ENCODE measurements at regions not wholly inside any gene's neighbourhood (a gene's known extent, or its start where the extent isn't known, plus 50 kb on each side); places are given as distances from the start of the nearest gene placed in this dataset.
A peak's percentile ranks its signal among the peaks of the same experiment; 100 is the strongest.

DNA sequence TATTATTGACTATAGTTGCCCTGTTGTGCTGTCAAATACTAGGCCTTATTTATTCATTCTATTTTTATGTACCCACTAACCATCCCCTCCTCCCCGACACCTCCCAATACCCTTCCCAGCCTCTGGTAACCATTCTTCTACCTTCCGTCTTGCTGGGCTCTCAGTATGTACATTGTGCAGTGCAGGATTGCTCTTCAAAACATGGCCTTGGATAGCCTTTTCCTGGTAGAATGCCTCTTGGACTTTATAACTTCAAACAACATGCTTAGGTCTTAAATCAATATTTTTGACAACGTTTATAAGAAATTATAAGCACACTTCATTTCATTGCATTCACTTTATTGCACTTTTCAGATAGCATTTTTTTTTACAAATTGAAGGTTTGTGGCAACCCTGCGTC lies 172.6 kb upstream of the ACTBL2 start:
- no peaks in the 10 kb centered on the region for H3K27me3 ChIP-seq
- DNase-seq (no peak), ATAC-seq (no peak)
- intact Hi-C loops (cut with DNase I; ENCODE audit: low total_unique reads): loop anchor here (10.0 kb wide), 1 partner anchor 570 kb away; no protein-coding TSS in a partner anchor
- no peaks in the 10 kb centered on the region for H3K36me3 ChIP-seq
- H3K4me3 ChIP-seq: no peak overlapping the region
- H3K27ac ChIP-seq: no peak overlapping the region
- TF ChIP-seq CTCF (IDR thresholded peaks at IDR 0.05 in 4 of 5, conservative IDR thresholded peaks at IDR 0.05 in 1 of 5): no peak
- TF ChIP-seq POLR2A (IDR thresholded peaks at IDR 0.05): no peak
- no peaks in the 10 kb centered on the region for H3K9me3 ChIP-seq
- peaks cover 7 to 24% of the 10 kb centered on the region in 2 donors for H3K4me1 ChIP-seq
- in situ Hi-C loops (cut with MboI; ENCODE audit: low sequenced_read_pairs in 4 of 4): no loop called here

- H3K27me3 ChIP-seq: no peaks in the 10 kb centered on the region
- no peaks in the 10 kb centered on the region for H3K9me3 ChIP-seq
- peak in 1 of 2 donors; percentile 7 for TF ChIP-seq POLR2A (IDR thresholded peaks at IDR 0.05)
- no peak for TF ChIP-seq CTCF (IDR thresholded peaks at IDR 0.05 in 4 of 5, conservative IDR thresholded peaks at IDR 0.05 in 1 of 5)
- in situ Hi-C loops (cut with MboI; ENCODE audit: low sequenced_read_pairs in 4 of 4): no loop called here
- peaks cover 7 to 24% of the 10 kb centered on the region in 2 donors for H3K4me1 ChIP-seq
- intact Hi-C loops (cut with DNase I; ENCODE audit: low total_unique reads): loop anchor here (2.0 to 10.0 kb wide), 4 partner anchors 39 to 807 kb away; partner anchors contain the start of gene PLK2
- peak overlapping the region; percentile 68 to 86 (median 82) for H3K27ac ChIP-seq
- no peaks in the 10 kb centered on the region for H3K36me3 ChIP-seq
- ATAC-seq (peak; percentile 96 to 98), DNase-seq (peak; percentile 41 to 45)
- no peak overlapping the region for H3K4me3 ChIP-seq
These were observed 171.2 kb upstream of the ACTBL2 start for GRCh38 chr5:57653636-57654290.

DNA sequence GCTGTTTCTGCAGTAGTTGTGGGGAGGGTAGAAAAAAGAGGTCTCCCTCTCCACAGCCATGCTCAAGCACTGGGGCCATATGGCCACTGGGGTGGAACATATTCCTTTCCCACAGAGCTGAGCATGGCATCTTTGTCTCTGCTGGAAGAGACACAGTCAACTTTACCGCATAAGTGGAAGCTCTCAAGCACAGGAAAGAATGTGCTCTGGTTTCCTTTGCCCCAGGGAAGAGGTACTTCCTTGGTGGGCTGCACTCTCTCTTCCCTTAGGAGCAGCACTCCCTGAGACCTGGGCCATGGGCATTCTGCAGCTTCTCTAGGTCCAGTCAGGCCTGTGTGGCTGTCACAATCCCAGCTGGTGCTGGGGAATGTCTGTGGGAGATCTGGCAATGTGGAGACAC lies 168.5 kb upstream of the ACTBL2 start:
- DNase-seq (no peak), ATAC-seq (no peak)
- Histone ChIP-seq H3K27me3 (no peaks in the 10 kb centered on the region), H3K9me3 (no peaks in the 10 kb centered on the region), H3K27ac (no peak overlapping the region), H3K4me3 (no peak overlapping the region), H3K36me3 (no peaks in the 10 kb centered on the region), H3K4me1 (peaks cover 7 to 16% of the 10 kb centered on the region in 2 donors)
- TF ChIP-seq CTCF (IDR thresholded peaks at IDR 0.05 in 4 of 5, conservative IDR thresholded peaks at IDR 0.05 in 1 of 5) (no peak), POLR2A (IDR thresholded peaks at IDR 0.05) (no peak)
- intact Hi-C loops (cut with DNase I; ENCODE audit: low total_unique reads): loop anchor here (5.0 to 10.0 kb wide), 3 partner anchors 41 to 574 kb away; no protein-coding TSS in a partner anchor
- in situ Hi-C loops (cut with MboI; ENCODE audit: low sequenced_read_pairs in 4 of 4): no loop called here

GRCh38 chr5:57650360-57651069 lies 167.9 kb upstream of the ACTBL2 start:
- no peak overlapping the region for H3K4me3 ChIP-seq
- H3K27me3 ChIP-seq: no peaks in the 10 kb centered on the region
- in situ Hi-C loops (cut with MboI; ENCODE audit: low sequenced_read_pairs in 4 of 4): no loop called here
- intact Hi-C loops (cut with DNase I; ENCODE audit: low total_unique reads): loop anchor here (5.0 to 10.0 kb wide), 3 partner anchors 42 to 574 kb away; no protein-coding TSS in a partner anchor
- H3K4me1 ChIP-seq: peaks cover 7 to 16% of the 10 kb centered on the region in 2 donors
- ATAC-seq (peak; percentile 46 to 57), DNase-seq (peak in 1 of 2 donors; percentile 17)
- no peaks in the 10 kb centered on the region for H3K36me3 ChIP-seq
- H3K27ac ChIP-seq: no peak overlapping the region
- H3K9me3 ChIP-seq: no peaks in the 10 kb centered on the region
- TF ChIP-seq CTCF (IDR thresholded peaks at IDR 0.05 in 4 of 5, conservative IDR thresholded peaks at IDR 0.05 in 1 of 5): peak; percentile 39 to 62 (median 60)
- no peak for TF ChIP-seq POLR2A (IDR thresholded peaks at IDR 0.05)
